Fibroblast of the aortic adventitia (primary cell): ENCODE measurements at regions not wholly inside any gene's neighbourhood (a gene's known extent, or its start where the extent isn't known, plus 50 kb on each side); places are given as distances from the start of the nearest gene placed in this dataset.
"Not testable (repeated sequence)": the region's sequence is repeated elsewhere in the genome, so short reads cannot be mapped to it uniquely, and the experiment has no call there.

Source experiments
- DNase-seq: peaks from one replicate; pipeline ENCODE4 v3.0.0-alpha.2; 2010; ENCODE audit warnings: low read depth
- H3K4me3 ChIP-seq: 2 replicates; pipeline ENCODE4 v1.5.1; 2011; ENCODE audit warnings: low read depth, mild to moderate bottlenecking, control low read depth, low read length, moderate library complexity
- CTCF ChIP-seq: IDR thresholded peaks from 2 replicates; pipeline ENCODE4 v1.5.1; 2011; ENCODE audit warnings: mild to moderate bottlenecking, low read length, control low read depth, inconsistent platforms; ENCODE audit not compliant: insufficient read depth

- no peak for DNase-seq
- no peak overlapping the region for H3K4me3 ChIP-seq
- no peak for TF ChIP-seq CTCF
These were observed 84.1 kb upstream of the ACKR3 start for GRCh38 chr2:236485519-236485918.

- DNase-seq, H3K4me3 ChIP-seq: not testable (repeated sequence)
These were observed 80.5 kb upstream of the ACKR3 start for GRCh38 chr2:236489083-236489482.

GRCh38 chr2:236489895-236490404, 79.7 kb upstream of the ACKR3 start:
- no peak for TF ChIP-seq CTCF
- no peak for DNase-seq
- no peak overlapping the region for H3K4me3 ChIP-seq

GRCh38 chr2:236496340-236496739, 73.3 kb upstream of the ACKR3 start:
- no peak for TF ChIP-seq CTCF
- no peak overlapping the region for H3K4me3 ChIP-seq
- no peak for DNase-seq

GRCh38 chr2:236498369-236498768, 71.3 kb upstream of the ACKR3 start:
- DNase-seq, result peak; percentile 82
- TF ChIP-seq CTCF, result no peak
- no peak overlapping the region for H3K4me3 ChIP-seq

- DNase-seq, result peak; percentile 52
- TF ChIP-seq CTCF, result no peak
- no peak overlapping the region for H3K4me3 ChIP-seq
These were observed 69.7 kb upstream of the ACKR3 start for GRCh38 chr2:236499691-236500578.

- DNase-seq, result no peak
- no peak for TF ChIP-seq CTCF
- H3K4me3 ChIP-seq, result no peak overlapping the region
These were observed 68.6 kb upstream of the ACKR3 start for GRCh38 chr2:236501026-236501425.
